ENCODE measurements at regions not wholly inside any gene's neighbourhood (a gene's known extent, or its start where the extent isn't known, plus 50 kb on each side); places are given as distances from the start of the nearest gene placed in this dataset.
"Not testable (repeated sequence)": the region's sequence is repeated elsewhere in the genome, so short reads cannot be mapped to it uniquely, and the experiment has no call there.

- no peak for DNase-seq
Measured at GRCh38 chr16:65837464-65837863, 529.0 kb upstream of the CDH5 start.

- DNase-seq = no peak
Measured at GRCh38 chr16:65834688-65835087, 531.8 kb upstream of the CDH5 start.

- DNase-seq = no peak
Measured at GRCh38 chr16:65833171-65833871, 533.2 kb upstream of the CDH5 start.

- DNase-seq = no peak
Measured at GRCh38 chr16:65832679-65833078, 533.8 kb upstream of the CDH5 start.

GRCh38 chr16:65831903-65832666 is 534.4 kb upstream of the CDH5 start:
- DNase-seq = no peak

- DNase-seq = no peak
Measured at GRCh38 chr16:65829076-65829475, 537.4 kb upstream of the CDH5 start.

GRCh38 chr16:65828296-65828695 is 538.2 kb upstream of the CDH5 start:
- DNase-seq = no peak

- no peak for DNase-seq
Measured at GRCh38 chr16:65827231-65827630, 539.3 kb upstream of the CDH5 start.

GRCh38 chr16:65825191-65825856 is 541.2 kb upstream of the CDH5 start:
- DNase-seq = no peak

- no peak for DNase-seq
Measured at GRCh38 chr16:65822148-65822547, 544.3 kb upstream of the CDH5 start.

- no peak for DNase-seq
Measured at GRCh38 chr16:65819136-65819898, 547.2 kb upstream of the CDH5 start.

- no peak for DNase-seq
Measured at GRCh38 chr16:65817799-65818198, 548.7 kb upstream of the CDH5 start.

GRCh38 chr16:65817066-65817465 is 549.4 kb upstream of the CDH5 start:
- DNase-seq = no peak

- DNase-seq = no peak
Measured at GRCh38 chr16:65816556-65816955, 549.9 kb upstream of the CDH5 start.

GRCh38 chr16:65815707-65816106 is 550.8 kb upstream of the CDH5 start:
- no peak for DNase-seq

GRCh38 chr16:65813879-65814278 is 552.6 kb upstream of the CDH5 start:
- not testable (repeated sequence) for DNase-seq

GRCh38 chr16:65809627-65810026 is 556.9 kb upstream of the CDH5 start:
- no peak for DNase-seq

- DNase-seq = no peak
Measured at GRCh38 chr16:65808790-65809189, 557.7 kb upstream of the CDH5 start.

GRCh38 chr16:65807858-65808257 is 558.6 kb upstream of the CDH5 start:
- DNase-seq = no peak

- DNase-seq = not testable (repeated sequence)
Measured at GRCh38 chr16:65805704-65806103, 560.8 kb upstream of the CDH5 start.

GRCh38 chr16:65796481-65796880 is 570.0 kb upstream of the CDH5 start:
- DNase-seq = no peak

- no peak for DNase-seq
Measured at GRCh38 chr16:65794973-65795372, 571.5 kb upstream of the CDH5 start.
